GM12878 (cell line): ENCODE measurements at regions not wholly inside any gene's neighbourhood (a gene's known extent, or its start where the extent isn't known, plus 50 kb on each side); places are given as distances from the start of the nearest gene placed in this dataset.

Experiments used
- ATAC-seq: fragments of 200-7000 bp; cut with Tn5 transposase; 3 replicates; pipeline ENCODE4 v1.9.1; 2020; ENCODE audit warnings: mild to moderate bottlenecking, moderate library complexity
- BruUV-seq: library from RNA; stranded (reverse); fragments of 400-500 nt; replicated peaks from 2 replicates; lab custom pipeline; 2021; lab: Mats Ljungman, UMichigan
- CTCF ChIA-PET: fragments of 300-600 bp; sonication (Branson Sonifier 250); formaldehyde crosslinking; extraction: SDS; loops from one replicate; lab custom pipeline; 2021; ENCODE audit warnings: inconsistent platforms; lab: Yijun Ruan, JAX
- POLR2A ChIA-PET: fragments of 350-600 bp; formaldehyde crosslinking; extraction: SDS; loops from one replicate; lab custom pipeline; 2021; ENCODE audit warnings: inconsistent platforms; lab: Charles Lee
- RAD21 ChIA-PET: fragments of 300-600 bp; sonication (Branson Sonifier 250); formaldehyde crosslinking; loops from one replicate; lab custom pipeline; 2023; ENCODE audit warnings: antibody characterized with exemption; ENCODE audit not compliant: unreplicated experiment; lab: Charles Lee
- SMC1A ChIA-PET: fragments of 300-600 bp; sonication (Branson Sonifier 250); formaldehyde crosslinking; loops from one replicate; lab custom pipeline; 2023; ENCODE audit not compliant: unreplicated experiment, uncharacterized antibody; lab: Charles Lee
- DNase-seq: peaks from one replicate; pipeline ENCODE4 v3.0.0-alpha.2; 2011; ENCODE audit warnings: low read depth, low spot score
- FAIRE-seq: peaks from 3 replicates; lab custom pipeline; 2011; peaks lifted over from hg19 to GRCh38; lab: Jason Lieb, UNC
- H2AFZ ChIP-seq: 2 replicates; pipeline ENCODE4 v1.6.0; 2011; ENCODE audit warnings: low read depth, low read length, control low read depth; ENCODE audit not compliant: control insufficient read depth
- H3K27ac ChIP-seq: 2 replicates; pipeline ENCODE4 v1.5.1; 2011; ENCODE audit warnings: control low read depth; ENCODE audit not compliant: control insufficient read depth, insufficient read depth
- H3K27me3 ChIP-seq, 2 experiments: replicated peaks in 1 of 2; 2 replicates each; pipeline versions ENCODE4 v1.6.0 to v1.6.1; 2011; ENCODE audit warnings: low read length in 1 of 2; ENCODE audit not compliant: control insufficient read depth in 2 of 2, insufficient read depth in 2 of 2
- H3K36me3 ChIP-seq, 2 experiments: 2 replicates each; pipeline ENCODE4 v1.5.1; 2011; ENCODE audit warnings: low read length in 1 of 2; ENCODE audit not compliant: control insufficient read depth in 2 of 2, insufficient read depth in 2 of 2
- H3K4me1 ChIP-seq: 2 replicates; pipeline ENCODE4 v1.6.1; 2011; ENCODE audit warnings: mild to moderate bottlenecking, low read length, moderate library complexity, mixed read lengths; ENCODE audit not compliant: control insufficient read depth, insufficient read depth
- H3K4me2 ChIP-seq: 2 replicates; pipeline ENCODE4 v1.6.0; 2011; ENCODE audit warnings: control low read depth; ENCODE audit not compliant: control insufficient read depth, insufficient read depth
- H3K4me3 ChIP-seq: fragments of 200-600 bp; sonication (generic); 2 replicates; pipeline ENCODE4 v1.5.1; 2016
- H3K79me2 ChIP-seq: 2 replicates; pipeline ENCODE4 v1.6.0; 2011; ENCODE audit warnings: low read length; ENCODE audit not compliant: control insufficient read depth, insufficient read depth
- H3K9ac ChIP-seq: 2 replicates; pipeline ENCODE4 v1.8.0; 2011; ENCODE audit warnings: low read length, control low read depth, mixed read lengths; ENCODE audit not compliant: control insufficient read depth, insufficient read depth
- H3K9me3 ChIP-seq: replicated peaks from 3 replicates; pipeline ENCODE4 v1.5.1; 2011; ENCODE audit warnings: mild to moderate bottlenecking, low read length; ENCODE audit not compliant: control insufficient read depth, insufficient read depth
- H4K20me1 ChIP-seq: 2 replicates; pipeline ENCODE4 v1.6.0; 2011; ENCODE audit not compliant: control insufficient read depth, insufficient read depth
- ASH2L ChIP-seq: fragments of 300-600, 200-600 bp; sonication (generic); IDR thresholded peaks from 2 replicates; pipeline ENCODE4 v1.6.1; 2017; ENCODE audit warnings: low read depth, mild to moderate bottlenecking, borderline replicate concordance
- CBX5 ChIP-seq: sonication (generic); IDR thresholded peaks from 2 replicates; pipeline ENCODE4 v1.6.1; 2016; ENCODE audit warnings: low read depth, moderate library complexity, mild to moderate bottlenecking, inconsistent platforms
- E2F8 ChIP-seq: fragments of 450-650 bp; IDR thresholded peaks from 2 replicates; pipeline ENCODE4 v1.6.1; 2018; ENCODE audit warnings: mild to moderate bottlenecking, low read depth, moderate library complexity; ENCODE audit not compliant: partially characterized antibody
- FOS ChIP-seq: IDR thresholded peaks from 3 replicates; pipeline ENCODE4 v1.6.1; 2011; ENCODE audit warnings: borderline replicate concordance; ENCODE audit not compliant: insufficient read length; ENCODE audit errors: extremely low read depth
- JUND ChIP-seq: IDR thresholded peaks from 2 replicates; pipeline ENCODE4 v1.6.1; 2012; ENCODE audit warnings: low read depth, mild to moderate bottlenecking, low read length, improper control_type of control experiment, moderate library complexity
- LARP7 ChIP-seq: fragments of 450-650 bp; IDR thresholded peaks from 2 replicates; pipeline ENCODE4 v1.6.1; 2017; ENCODE audit warnings: mild to moderate bottlenecking
- NR2F1 ChIP-seq: fragments of 450-650 bp; conservative IDR thresholded peaks from 2 replicates; pipeline ENCODE4 v1.6.1; 2017; ENCODE audit warnings: mild to moderate bottlenecking
- PBX3 ChIP-seq: IDR thresholded peaks from 2 replicates; pipeline ENCODE4 v1.6.1; 2011; ENCODE audit warnings: mild to moderate bottlenecking, low read depth, low read length, moderate library complexity; ENCODE audit not compliant: insufficient replicate concordance
- POLR2A ChIP-seq: IDR thresholded peaks from 2 replicates; pipeline ENCODE4 v1.6.1; 2011; ENCODE audit warnings: low read depth, mild to moderate bottlenecking, low read length
- SREBF2 ChIP-seq: IDR thresholded peaks from 2 replicates; pipeline ENCODE4 v1.6.1; 2012; ENCODE audit warnings: mild to moderate bottlenecking, low read length
- STAT3 ChIP-seq: IDR thresholded peaks from 2 replicates; pipeline ENCODE4 v1.6.1; 2011; ENCODE audit warnings: low read depth, low read length, improper control_type of control experiment
- TCF3 ChIP-seq: IDR thresholded peaks from 2 replicates; pipeline ENCODE4 v1.6.1; 2012; ENCODE audit warnings: low read depth, mild to moderate bottlenecking, low read length, borderline replicate concordance; ENCODE audit not compliant: insufficient read depth
- WRNIP1 ChIP-seq: IDR thresholded peaks from 2 replicates; pipeline ENCODE4 v1.6.1; 2011; ENCODE audit warnings: low read depth, low read length, improper control_type of control experiment, borderline replicate concordance
- WGBS: methylation state at CpG from one replicate; pipeline ENCODE4 v1.1.6; 2016; ENCODE audit warnings: low lambda C conversion rate; ENCODE audit not compliant: insufficient replicate concordance, insufficient coverage; ENCODE audit errors: missing lambda C conversion rate; 5-methylcytosine and 5-hydroxymethylcytosine counted together
- in situ Hi-C: fragments of 300-500 bp; cut with MboI; formaldehyde crosslinking; loops from 9 replicates; pipeline ENCODE4 v1.14.3; 2018; ENCODE audit warnings: mixed read lengths
- intact Hi-C: fragments of 100-400 bp; cut with micrococcal nuclease; formaldehyde crosslinking; loops from one replicate; pipeline ENCODE4 v1.14.2; 2022; ENCODE audit not compliant: unreplicated experiment

DNA sequence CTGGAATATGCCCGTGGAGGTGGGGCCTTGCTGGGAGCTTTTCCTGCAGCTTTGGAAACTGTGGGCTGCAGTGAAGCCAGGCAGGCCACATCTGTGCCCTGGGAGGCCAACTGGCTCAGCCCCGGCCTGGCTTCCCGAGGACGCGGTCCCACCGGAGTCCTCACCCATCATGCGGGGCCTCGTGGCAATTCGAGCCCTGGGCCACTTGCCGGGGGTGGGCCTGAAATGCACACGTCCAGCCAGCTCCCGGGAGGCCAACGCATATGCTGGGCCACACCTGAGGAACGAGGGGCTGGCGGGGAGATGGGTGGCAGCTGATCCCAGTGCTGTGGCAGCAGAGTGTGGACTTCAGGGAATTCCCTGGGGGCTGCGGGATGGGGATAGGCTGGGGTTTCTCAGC lies 172.4 kb upstream of the GSE1 start:
- intact Hi-C loops = loop anchor here (1.0 to 10.0 kb wide), 2 partner anchors 114 to 170 kb away; no protein-coding TSS in a partner anchor
- ATAC-seq = no peak
- Histone ChIP-seq H2AFZ (no peak overlapping the region), H3K36me3 (no peaks in the 10 kb centered on the region), H3K79me2 (no peaks in the 10 kb centered on the region), H3K4me3 (no peak overlapping the region)
- WGBS = 77% methylated on average over 16 of the region's 16 CpGs
- no peak for TF ChIP-seq FOS
- no peak for TF ChIP-seq E2F8
- TF ChIP-seq PBX3 = no peak
- no peak for TF ChIP-seq STAT3
- TF ChIP-seq POLR2A = no peak
- TF ChIP-seq WRNIP1 = no peak
- TF ChIP-seq LARP7 = no peak
- TF ChIP-seq SREBF2 = no peak
- TF ChIP-seq TCF3 = no peak
- TF ChIP-seq JUND = no peak
- TF ChIP-seq NR2F1 = no peak
- TF ChIP-seq CBX5 = no peak
- TF ChIP-seq ASH2L = no peak
- TF ChIP-seq, all 136 proteins: peak for 0
- FAIRE-seq (no peak), DNase-seq (no peak)
- SMC1A ChIA-PET = interaction anchor here (0.6 to 1.1 kb wide), 2 partner anchors 25 to 174 kb away, joined by 3 read pairs; no protein-coding TSS in a partner anchor
- H3K27ac ChIP-seq = no peak overlapping the region
- POLR2A ChIA-PET = no interaction called here
- RAD21 ChIA-PET = interaction anchor here (1.0 to 1.5 kb wide), 2 partner anchors 169 kb away, joined by 3 to 4 read pairs; no protein-coding TSS in a partner anchor
- in situ Hi-C loops = loop anchor here (25.0 kb wide), 1 partner anchor 172 kb away; the partner anchor contains the start of gene GSE1
- no peak overlapping the region for H3K4me2 ChIP-seq
- CTCF ChIA-PET = interaction anchor here (0.5 to 2.2 kb wide), 7 partner anchors 13 to 349 kb away, joined by 3 to 21 read pairs (median 4); no protein-coding TSS in a partner anchor
- H3K4me1 ChIP-seq = no peaks in the 10 kb centered on the region
- H3K9me3 ChIP-seq = no peaks in the 10 kb centered on the region
- peaks cover 0 to 3% of the 10 kb centered on the region in 2 experiments; a peak in 2 of 4 replicates for H3K27me3 ChIP-seq
- BruUV-seq = no TSS peak
- no peak overlapping the region for H3K9ac ChIP-seq
- H4K20me1 ChIP-seq = no peaks in the 10 kb centered on the region
